GM12891 (cell line): ENCODE measurements at regions not wholly inside any gene's neighbourhood (a gene's known extent, or its start where the extent isn't known, plus 50 kb on each side); places are given as distances from the start of the nearest gene placed in this dataset.

ENCODE experiments used
- DNase-seq: peaks from one replicate; pipeline ENCODE4 v3.0.0; 2011; ENCODE audit warnings: low spot score; ENCODE audit not compliant: insufficient read length
- FAIRE-seq: peaks from 2 replicates; lab custom pipeline; 2011; peaks lifted over from hg19 to GRCh38; lab: Jason Lieb, UNC
- PAX5 ChIP-seq: IDR thresholded peaks from 2 replicates; pipeline ENCODE4 v1.6.1; 2011; ENCODE audit warnings: low read length, moderate library complexity, mild to moderate bottlenecking; ENCODE audit not compliant: insufficient read depth, severe bottlenecking
- POLR2A ChIP-seq: IDR thresholded peaks from 2 replicates; pipeline ENCODE4 v1.6.1; 2011; ENCODE audit warnings: low read depth, low read length, control low read depth
- POLR2AphosphoS5 ChIP-seq: IDR thresholded peaks from 2 replicates; pipeline ENCODE4 v1.6.1; 2011; ENCODE audit warnings: low read depth, low read length, control low read depth
- POU2F2 ChIP-seq: IDR thresholded peaks from 2 replicates; pipeline ENCODE4 v1.6.1; 2011; ENCODE audit warnings: low read depth, mild to moderate bottlenecking, control low read depth, low read length, moderate library complexity
- SPI1 ChIP-seq: IDR thresholded peaks from 2 replicates; pipeline ENCODE4 v1.6.1; 2011; ENCODE audit warnings: low read depth, low read length, control low read depth
- TAF1 ChIP-seq: IDR thresholded peaks from 2 replicates; pipeline ENCODE4 v1.6.1; 2011; ENCODE audit warnings: low read depth, low read length, control low read depth

DNA sequence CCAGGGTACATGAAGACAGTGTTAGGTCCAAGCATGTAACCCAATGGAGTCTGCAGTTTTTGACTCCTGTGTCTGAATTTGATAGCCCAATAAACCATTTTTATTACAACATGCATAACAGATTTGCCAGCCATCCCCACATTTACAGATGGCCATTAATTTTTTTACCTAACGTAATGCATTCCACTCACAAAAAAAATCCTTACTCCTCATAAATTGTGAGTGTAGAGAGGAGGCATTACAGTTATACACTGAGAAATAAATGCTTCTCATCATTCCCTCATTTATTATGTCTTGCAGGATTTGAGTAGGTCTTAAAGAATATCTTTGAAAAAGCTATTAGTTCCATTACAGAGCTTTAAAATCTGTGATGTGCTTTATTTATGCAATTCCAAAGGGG is 193.8 kb downstream of the CMPK2 start:
- no peak for DNase-seq
- no peak for FAIRE-seq

DNA sequence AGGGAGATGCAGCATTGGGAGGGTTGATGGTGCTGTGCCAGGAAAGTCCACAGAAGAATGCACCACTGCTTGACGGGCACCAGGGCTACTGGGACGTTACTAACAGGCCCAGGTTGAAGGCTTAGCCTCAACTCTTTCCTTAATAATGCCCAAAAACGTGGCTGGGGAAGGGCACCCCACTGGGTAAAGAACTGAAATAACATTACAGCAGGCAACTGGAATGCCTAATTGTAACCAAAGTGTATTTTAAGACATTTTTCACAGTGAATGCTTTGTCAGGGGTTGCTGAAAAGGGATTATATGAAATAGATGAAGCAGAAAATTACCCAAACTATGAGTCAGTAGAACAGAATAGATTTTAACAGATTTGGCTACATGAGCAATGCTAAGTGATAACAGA is 191.3 kb downstream of the CMPK2 start:
- TF ChIP-seq PAX5 (no peak), POLR2A (no peak), POLR2AphosphoS5 (no peak), POU2F2 (no peak), TAF1 (no peak), SPI1 (no peak)
- FAIRE-seq (no peak), DNase-seq (no peak)

More for the DNA sequence above, 193.8 kb downstream of the CMPK2 start:
- TF ChIP-seq PAX5 (no peak), TAF1 (no peak), SPI1 (no peak), POLR2A (no peak), POU2F2 (no peak), POLR2AphosphoS5 (no peak)

- DNase-seq (no peak), FAIRE-seq (no peak)
- TF ChIP-seq POLR2AphosphoS5: no peak
- no peak for TF ChIP-seq POU2F2
- TF ChIP-seq TAF1: no peak
- TF ChIP-seq PAX5: no peak
Observed at GRCh38 chr2:6675791-6676190, 189.9 kb downstream of the CMPK2 start.

GRCh38 chr2:6676241-6676640 is 189.5 kb downstream of the CMPK2 start:
- FAIRE-seq (no peak), DNase-seq (no peak)

DNA sequence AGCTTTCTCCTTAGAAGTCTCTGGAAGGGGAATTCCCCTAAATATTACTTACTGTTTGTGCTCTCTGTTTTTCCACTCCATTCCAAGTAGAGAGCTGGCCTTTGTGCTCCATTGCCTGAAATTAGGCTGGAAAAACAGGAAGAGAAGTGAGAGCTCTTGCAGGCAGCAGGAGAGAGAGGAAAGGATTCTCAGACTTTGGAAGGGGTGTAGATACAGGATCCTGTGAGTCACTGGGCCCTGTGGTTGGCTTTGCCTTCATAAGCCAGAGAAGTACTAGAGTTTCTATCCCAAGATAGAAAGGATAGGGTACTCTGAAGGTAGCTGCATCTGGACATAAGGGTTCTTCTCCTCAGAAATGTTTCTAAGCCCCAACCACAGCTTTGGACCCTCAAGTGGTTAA is 188.9 kb downstream of the CMPK2 start:
- no peak for DNase-seq
- FAIRE-seq: no peak
- TF ChIP-seq PAX5 (no peak), SPI1 (no peak), POU2F2 (no peak), POLR2AphosphoS5 (no peak), TAF1 (no peak), POLR2A (no peak)

More at GRCh38 chr2:6676241-6676640, 189.5 kb downstream of the CMPK2 start:
- TF ChIP-seq POU2F2: no peak
- no peak for TF ChIP-seq SPI1
- no peak for TF ChIP-seq PAX5
- no peak for TF ChIP-seq TAF1
- no peak for TF ChIP-seq POLR2A
- no peak for TF ChIP-seq POLR2AphosphoS5

GRCh38 chr2:6679471-6679870 is 186.2 kb downstream of the CMPK2 start:
- FAIRE-seq (no peak), DNase-seq (no peak)
- TF ChIP-seq PAX5 (no peak), POU2F2 (no peak), POLR2AphosphoS5 (no peak), TAF1 (no peak), SPI1 (no peak), POLR2A (no peak)

GRCh38 chr2:6683516-6683915 is 182.2 kb downstream of the CMPK2 start:
- FAIRE-seq: no peak
- no peak for TF ChIP-seq POU2F2
- no peak for TF ChIP-seq POLR2A
- no peak for TF ChIP-seq PAX5
- no peak for TF ChIP-seq POLR2AphosphoS5
- no peak for TF ChIP-seq TAF1
- no peak for TF ChIP-seq SPI1
- no peak for DNase-seq

DNA sequence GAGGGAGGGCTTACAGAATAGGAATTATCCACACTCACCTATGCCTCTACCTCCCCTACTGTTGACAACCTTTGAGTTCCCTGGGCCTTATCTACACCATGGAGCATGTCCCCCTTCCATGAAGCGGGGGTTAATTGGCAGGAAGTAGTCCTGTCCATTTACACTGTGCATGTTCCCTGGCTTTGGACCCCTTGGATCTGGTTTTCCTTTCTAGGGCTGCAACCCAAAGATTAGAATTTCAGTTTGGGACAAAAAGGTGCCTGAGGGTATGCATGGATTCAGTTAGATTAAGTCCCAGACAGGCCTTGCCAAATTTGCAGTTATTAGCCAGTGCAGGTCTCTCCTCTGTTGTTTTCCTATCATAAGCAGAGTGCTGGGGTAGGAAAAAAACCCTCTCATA is 180.3 kb downstream of the CMPK2 start:
- no peak for FAIRE-seq
- DNase-seq: no peak
- TF ChIP-seq SPI1 (no peak), POU2F2 (no peak), PAX5 (no peak), TAF1 (no peak), POLR2AphosphoS5 (no peak), POLR2A (no peak)

DNA sequence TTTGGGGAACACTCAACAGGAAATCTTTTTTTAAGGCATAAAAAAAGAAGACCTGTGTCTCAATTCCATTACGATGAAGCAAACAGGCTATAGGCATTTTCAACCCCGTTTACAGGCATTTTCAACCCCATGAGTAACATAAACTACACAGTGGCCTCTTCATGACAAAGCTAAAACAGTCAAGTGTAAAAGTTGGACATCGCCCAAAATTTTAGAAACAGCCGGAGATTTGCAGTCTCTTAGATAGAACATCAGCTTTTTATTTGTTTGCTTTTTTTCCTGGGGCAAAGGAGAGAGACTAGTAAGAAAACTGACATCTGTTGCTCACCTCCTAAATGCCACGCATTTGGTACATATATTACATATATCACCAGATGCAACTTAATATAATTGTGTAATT is 173.7 kb downstream of the CMPK2 start:
- no peak for FAIRE-seq
- DNase-seq: no peak
- TF ChIP-seq POU2F2: no peak
- no peak for TF ChIP-seq POLR2A
- no peak for TF ChIP-seq TAF1
- TF ChIP-seq PAX5: no peak
- TF ChIP-seq SPI1: no peak
- TF ChIP-seq POLR2AphosphoS5: no peak

GRCh38 chr2:6692819-6693218 is 172.9 kb downstream of the CMPK2 start:
- no peak for TF ChIP-seq POU2F2
- TF ChIP-seq POLR2AphosphoS5: no peak
- no peak for TF ChIP-seq SPI1
- TF ChIP-seq TAF1: no peak
- TF ChIP-seq PAX5: no peak
- no peak for TF ChIP-seq POLR2A
- DNase-seq: no peak
- no peak for FAIRE-seq

DNA sequence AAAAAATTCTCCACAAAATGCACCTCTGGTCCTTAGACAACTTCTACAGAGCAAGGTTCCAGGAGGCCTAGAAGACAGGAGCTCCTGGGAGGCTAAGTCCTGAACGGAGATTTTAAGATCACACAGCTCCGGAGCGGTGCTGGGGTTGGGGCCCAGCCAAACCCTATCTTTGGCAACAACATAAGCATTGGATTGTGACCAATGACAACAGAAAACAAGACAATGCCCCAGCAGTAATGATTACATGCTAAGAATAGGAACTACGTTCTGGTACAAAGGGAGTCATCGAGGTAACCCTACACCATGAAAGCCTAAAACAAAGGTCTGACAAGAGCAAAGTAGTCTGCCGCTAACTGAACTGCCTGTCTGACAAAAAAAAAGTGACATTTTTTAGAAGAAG is 171.2 kb downstream of the CMPK2 start:
- FAIRE-seq (no peak), DNase-seq (no peak)
- TF ChIP-seq POU2F2 (no peak), PAX5 (no peak), POLR2A (no peak), TAF1 (no peak), POLR2AphosphoS5 (no peak), SPI1 (no peak)
